Stimulated activated CD8-positive, alpha-beta memory T cell treated with anti-CD3 and anti-CD28 coated beads, Interleukin-7, amount 100 ng/mL, for 1 hour (primary cell): ENCODE measurements at regions not wholly inside any gene's neighbourhood (a gene's known extent, or its start where the extent isn't known, plus 50 kb on each side); places are given as distances from the start of the nearest gene placed in this dataset.
"Not testable (repeated sequence)": the region's sequence is repeated elsewhere in the genome, so short reads cannot be mapped to it uniquely, and the experiment has no call there.

Experiments
- DNase-seq, 2 donors: peaks; one replicate each; pipeline ENCODE4 v3.0.0-alpha.2; 2020; ENCODE audit warnings: low read depth in 2 of 2

- no peak for DNase-seq
Observed at GRCh38 chr12:93080452-93080851, 151.4 kb upstream of the EEA1 start.

GRCh38 chr12:93080994-93081809, 152.1 kb upstream of the EEA1 start:
- no peak for DNase-seq

DNA sequence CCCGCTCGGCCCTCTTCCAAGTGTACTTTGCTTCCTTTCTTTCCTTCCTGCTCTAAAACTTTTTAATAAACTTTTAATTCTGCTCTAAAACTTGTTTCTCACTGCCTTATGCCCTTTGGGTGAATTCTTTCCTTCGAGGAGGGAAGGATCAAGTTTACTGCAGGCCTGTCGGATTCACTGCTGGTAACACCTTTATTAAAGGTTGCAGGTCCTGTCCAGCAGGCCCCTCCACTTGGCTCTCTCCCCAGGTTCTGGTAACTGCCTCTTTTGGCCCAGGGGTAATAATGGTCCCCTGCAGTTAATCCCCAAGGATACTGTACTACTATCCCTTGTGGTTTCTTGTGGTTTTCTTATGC, 152.7 kb upstream of the EEA1 start:
- no peak for DNase-seq

DNA sequence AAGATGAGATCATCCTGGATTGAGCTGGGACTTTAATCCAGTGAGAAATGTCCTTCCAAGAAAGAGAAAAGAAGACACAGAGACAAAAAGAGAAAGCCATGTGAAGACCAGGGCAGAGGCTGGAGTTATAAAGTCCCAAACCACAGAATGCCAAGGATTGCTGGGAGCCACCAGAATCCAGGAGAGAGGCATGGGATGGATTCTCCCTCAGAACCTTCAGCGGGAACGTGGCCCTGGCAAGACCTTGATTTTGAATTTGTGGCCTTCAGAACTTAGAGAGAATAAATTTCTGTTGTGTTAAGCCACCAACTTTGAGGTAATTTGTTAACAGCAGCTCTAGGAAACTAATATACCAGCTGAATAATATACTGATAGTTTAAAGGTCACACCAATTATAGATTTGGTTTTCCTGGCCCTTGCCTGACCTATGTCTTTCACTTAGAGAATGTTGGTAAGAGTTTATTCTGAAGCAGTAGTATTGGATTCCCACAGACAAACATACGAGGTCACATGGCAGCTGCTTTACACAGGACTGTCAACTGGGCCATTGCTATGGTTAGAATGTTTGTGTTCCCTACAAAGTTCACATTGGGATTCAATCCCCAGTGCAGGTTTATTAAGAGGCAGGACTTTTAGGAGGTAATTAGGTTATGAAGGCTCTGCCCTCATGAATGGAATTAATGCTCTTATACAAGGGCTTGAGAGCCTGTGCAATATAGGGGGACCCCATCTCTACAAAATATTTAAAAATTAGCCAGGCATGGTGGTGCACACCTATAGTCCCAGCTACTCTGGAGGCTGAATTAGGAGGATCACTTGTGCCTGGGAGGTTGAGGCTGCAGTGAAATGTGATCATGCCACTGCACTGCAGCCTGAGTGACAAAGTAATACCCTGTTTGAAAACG, 156.5 kb upstream of the EEA1 start:
- DNase-seq = no peak

- DNase-seq = no peak
Observed at GRCh38 chr12:93086288-93086727, 157.2 kb upstream of the EEA1 start.

DNA sequence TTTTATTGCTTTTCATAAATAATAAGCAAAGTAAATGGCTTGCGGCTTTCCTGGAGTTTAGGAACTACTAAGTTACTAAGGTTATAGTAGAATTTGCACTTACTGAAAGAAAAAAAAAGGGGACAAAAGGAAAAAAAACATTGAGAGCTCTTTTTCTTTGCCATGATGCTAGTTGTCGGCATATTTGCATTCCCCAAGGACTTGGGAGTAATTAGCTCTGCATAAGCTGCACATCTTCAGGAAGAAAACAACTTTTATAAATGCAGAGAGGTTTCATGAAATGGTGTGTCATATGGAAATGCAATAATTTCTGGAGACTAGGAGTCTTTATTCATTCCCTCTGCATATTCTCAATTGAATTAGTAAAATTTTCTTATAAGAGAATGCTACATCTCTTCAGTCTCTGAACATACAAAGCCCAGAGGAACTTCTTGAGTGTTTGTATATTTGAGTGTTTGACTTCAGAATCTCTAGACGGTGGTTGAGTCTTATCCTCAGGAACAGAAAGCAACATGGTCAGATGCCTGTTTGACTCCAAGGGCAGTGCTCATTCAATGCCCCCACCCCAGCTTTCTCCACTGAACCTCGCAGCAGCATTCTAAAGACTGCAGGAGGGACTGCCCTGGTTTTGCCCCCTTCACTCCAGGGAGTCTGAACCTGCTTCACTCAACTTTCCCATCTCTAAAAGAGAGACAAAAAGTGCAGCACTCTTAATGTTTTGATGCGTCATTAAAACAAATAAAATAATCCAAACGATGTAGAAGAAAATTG, 158.9 kb upstream of the EEA1 start:
- no peak for DNase-seq

DNA sequence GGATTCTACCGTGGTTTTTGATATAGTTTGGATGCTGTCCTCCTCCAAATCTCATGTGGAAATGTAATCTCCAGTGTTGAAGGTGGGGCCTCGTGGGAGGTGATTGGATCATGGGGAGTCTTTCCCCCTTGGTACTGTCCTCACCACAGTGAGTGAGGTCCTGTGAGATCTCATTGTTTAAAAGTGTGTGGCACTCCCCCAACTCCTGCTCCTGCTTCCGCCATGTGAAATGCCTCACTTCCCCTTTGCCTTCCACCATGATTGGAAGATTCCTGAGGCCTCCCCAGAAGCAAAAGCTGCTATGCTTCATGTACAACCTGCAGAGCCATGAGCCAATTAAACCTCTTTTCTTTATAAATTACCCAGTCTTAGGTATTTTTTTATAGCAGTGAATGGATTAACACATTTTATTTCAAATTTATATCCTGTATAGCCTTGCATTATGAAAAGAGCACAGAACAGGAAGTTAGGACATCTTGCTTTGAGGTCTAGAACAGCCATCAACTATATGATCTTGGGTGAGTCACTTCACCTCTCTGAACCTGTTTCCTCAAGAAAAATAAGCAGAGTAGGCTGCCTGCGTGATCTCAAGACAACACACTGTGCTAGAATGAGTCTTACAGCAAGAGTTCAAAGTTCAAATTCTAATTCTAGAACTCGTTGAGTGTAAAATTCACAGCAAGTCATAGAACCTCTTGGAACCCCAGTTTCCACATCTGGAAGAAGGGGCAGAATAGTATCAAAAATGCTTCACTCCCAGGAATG, 160.9 kb upstream of the EEA1 start:
- DNase-seq = no peak

GRCh38 chr12:93090731-93091172, 161.7 kb upstream of the EEA1 start:
- DNase-seq = no peak

DNA sequence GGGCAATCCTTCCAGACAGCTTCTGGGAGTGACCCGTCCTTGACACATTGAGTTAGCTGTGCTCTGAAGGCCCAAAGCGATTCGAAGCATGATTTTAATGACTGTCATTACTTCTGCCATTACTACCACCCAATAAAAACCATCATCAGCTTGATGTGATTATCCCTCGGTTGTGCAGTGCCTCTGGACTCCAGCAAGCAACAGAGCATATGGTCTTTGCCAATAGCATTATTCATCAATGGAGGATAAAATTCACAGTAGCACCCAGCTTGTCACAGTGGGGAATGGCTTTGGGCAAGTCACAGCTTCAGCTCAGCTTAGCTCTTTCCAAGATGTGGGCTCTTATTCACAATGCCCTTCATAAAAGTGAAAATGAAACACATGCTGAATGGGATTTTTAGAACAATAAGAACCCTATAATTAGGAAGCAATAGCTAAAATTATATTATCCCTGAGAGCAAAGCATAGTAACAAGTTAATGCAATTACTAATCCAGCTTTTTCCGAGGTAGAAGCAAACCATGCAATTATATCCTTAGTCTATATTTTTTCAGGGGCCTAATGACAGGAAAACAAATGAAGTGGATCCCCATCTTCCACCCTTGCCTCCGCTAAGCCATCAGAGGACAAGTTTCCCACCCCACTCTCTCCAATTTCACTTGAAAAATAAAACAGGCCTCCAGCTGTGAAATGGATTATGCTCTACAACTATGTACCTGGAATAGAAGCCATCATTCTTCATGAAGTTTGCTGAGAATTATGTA, 163.0 kb upstream of the EEA1 start:
- no peak for DNase-seq

DNA sequence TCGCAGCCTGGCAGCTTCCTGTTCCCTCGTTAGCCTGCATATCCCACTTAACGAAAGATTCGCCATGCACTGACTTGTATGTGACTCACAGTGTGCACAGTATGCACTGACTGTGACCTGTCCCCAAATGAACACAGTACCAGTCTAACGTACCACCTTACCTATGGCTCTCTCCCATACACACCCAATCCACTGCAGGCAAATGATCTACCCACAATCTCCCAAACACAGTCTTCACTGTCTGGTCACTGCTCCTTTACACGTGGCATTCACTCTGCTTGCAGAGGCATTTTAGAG, 163.5 kb upstream of the EEA1 start:
- no peak for DNase-seq

DNA sequence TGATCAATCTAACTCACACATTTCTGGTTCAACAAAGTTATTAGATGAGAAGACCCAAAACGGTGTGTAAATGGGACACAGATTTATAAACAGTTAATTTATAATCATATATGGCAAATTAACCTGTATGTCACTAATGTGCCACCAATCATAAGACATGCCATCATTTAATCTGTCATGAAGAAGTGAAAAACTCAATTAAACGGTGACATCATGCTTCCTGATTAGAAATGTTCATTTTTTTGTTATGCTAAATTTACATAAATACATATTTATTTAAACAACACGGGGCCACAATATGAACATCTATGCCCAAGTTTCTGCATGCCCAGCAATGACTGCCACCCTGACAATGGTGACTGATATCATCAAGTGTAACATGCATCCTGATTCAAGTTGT, 164.1 kb upstream of the EEA1 start:
- DNase-seq = no peak

GRCh38 chr12:93094222-93094621, 165.1 kb upstream of the EEA1 start:
- not testable (repeated sequence) for DNase-seq

- DNase-seq = no peak
Observed at GRCh38 chr12:93094988-93095737, 166.1 kb upstream of the EEA1 start.

- DNase-seq = no peak
Observed at GRCh38 chr12:93097417-93097816, 168.3 kb upstream of the EEA1 start.

DNA sequence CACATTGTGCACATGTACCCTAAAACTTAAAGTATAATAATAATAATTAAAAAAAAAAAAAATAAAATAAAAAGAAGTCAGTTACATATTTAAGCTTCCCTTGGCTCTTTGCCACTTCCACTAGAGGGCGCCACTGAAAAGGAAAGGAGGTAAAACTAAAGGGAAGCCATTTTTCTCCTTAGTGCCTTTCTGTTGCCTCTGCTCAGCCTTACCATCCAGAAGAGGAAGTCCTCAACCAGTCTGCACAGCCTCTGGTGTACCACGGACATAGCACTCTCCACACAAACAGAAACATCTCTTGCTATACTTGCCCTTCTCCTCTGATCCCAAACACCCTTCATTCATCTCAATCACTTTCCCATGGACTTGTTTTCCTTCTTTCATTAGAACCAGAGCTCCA, 169.0 kb upstream of the EEA1 start:
- DNase-seq = peak; percentile 2 to 53

DNA sequence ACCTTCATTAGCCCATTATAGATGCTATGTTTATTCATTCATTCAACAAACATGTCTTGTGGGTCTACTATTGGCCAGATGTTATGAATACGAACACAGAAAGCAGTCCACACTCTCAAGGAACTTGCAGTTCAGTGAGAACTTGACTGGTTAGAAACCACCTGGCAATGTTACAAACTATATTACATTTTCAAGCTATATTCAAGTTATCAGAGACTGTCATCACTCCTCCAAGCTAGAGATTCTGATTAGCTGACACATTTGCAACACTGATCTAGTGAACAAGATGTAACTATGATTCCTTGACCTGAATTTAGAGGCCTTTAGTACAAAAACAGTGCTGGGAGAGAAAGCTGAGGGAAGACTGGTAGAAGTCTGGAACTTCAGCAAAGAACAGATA, 170.7 kb upstream of the EEA1 start:
- no peak for DNase-seq

GRCh38 chr12:93100610-93101009, 171.5 kb upstream of the EEA1 start:
- DNase-seq = no peak

DNA sequence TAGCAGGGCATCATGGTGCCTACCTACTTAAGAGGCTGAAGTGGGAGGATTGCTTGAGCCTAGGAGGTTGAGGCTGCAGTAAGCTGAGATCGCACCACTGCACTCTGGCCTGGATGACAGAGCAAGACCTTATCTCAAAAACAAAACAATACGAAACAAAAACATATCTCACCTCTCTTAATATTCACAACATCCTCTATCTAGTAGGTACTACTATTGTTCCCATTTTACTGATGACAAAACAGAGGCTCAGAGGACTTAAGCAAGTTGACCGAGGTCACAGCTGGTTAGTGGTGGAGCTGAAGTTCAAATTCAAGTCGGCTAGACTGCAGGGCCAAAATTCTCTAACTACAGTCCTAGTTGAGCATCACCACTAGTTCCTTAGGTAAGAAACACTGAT, 172.3 kb upstream of the EEA1 start:
- DNase-seq = no peak

DNA sequence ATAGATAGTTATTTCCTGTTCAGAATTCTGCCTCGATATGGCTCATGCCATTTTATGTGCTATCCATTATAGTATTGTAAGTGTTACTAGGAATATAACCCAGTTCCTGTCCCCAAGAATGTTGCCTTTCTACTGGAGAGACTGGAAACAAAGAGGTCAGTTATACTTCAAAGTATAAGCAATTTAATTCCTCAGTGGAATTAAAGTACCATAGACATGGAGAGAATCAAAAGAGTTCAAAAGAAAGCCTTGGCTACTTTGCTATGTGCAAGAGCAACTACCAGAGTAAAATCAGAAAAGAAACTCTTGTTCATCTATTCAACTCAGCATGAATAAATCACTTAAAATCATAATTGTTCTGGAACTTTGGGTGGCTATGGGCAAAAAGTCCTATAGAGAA, 173.2 kb upstream of the EEA1 start:
- DNase-seq = no peak

GRCh38 chr12:93102744-93103143, 173.6 kb upstream of the EEA1 start:
- no peak for DNase-seq
